GM23248 (cell line): ENCODE measurements at regions not wholly inside any gene's neighbourhood (a gene's known extent, or its start where the extent isn't known, plus 50 kb on each side); places are given as distances from the start of the nearest gene placed in this dataset.

Source experiments
- DNase-seq: peaks from one replicate; pipeline ENCODE4 v3.0.0-alpha.2; 2015
- H2AFZ ChIP-seq: fragments of 200-600 bp; sonication (generic); 2 replicates; pipeline ENCODE4 v1.6.1; 2016; ENCODE audit warnings: antibody characterized with exemption
- H3F3A ChIP-seq: fragments of 200-600 bp; sonication (generic); 2 replicates; pipeline ENCODE4 v1.6.1; 2016; ENCODE audit warnings: mild to moderate bottlenecking, antibody characterized with exemption, mixed run types; ENCODE audit not compliant: insufficient read depth
- H3K27ac ChIP-seq: fragments of 200-600 bp; sonication (generic); 2 replicates; pipeline ENCODE4 v1.5.1; 2016; ENCODE audit warnings: mild to moderate bottlenecking
- H3K27me3 ChIP-seq: fragments of 200-600 bp; sonication (generic); replicated peaks from 2 replicates; pipeline ENCODE4 v1.6.1; 2016; ENCODE audit warnings: mild to moderate bottlenecking; ENCODE audit not compliant: insufficient read depth
- H3K36me3 ChIP-seq: fragments of 200-600 bp; sonication (generic); 2 replicates; pipeline ENCODE4 v1.6.1; 2016; ENCODE audit warnings: low read depth, mild to moderate bottlenecking
- H3K4me1 ChIP-seq: fragments of 200-600 bp; sonication (generic); 2 replicates; pipeline ENCODE4 v1.6.1; 2016; ENCODE audit warnings: mild to moderate bottlenecking; ENCODE audit not compliant: insufficient read depth
- H3K4me2 ChIP-seq: fragments of 200-600 bp; sonication (generic); one replicate; pipeline ENCODE4 v1.6.1; 2016; ENCODE audit warnings: mild to moderate bottlenecking; ENCODE audit not compliant: unreplicated experiment
- H3K4me3 ChIP-seq: fragments of 200-600 bp; sonication (generic); 2 replicates; pipeline ENCODE4 v1.5.1; 2016; ENCODE audit warnings: mild to moderate bottlenecking
- H3K79me2 ChIP-seq: fragments of 200-600 bp; sonication (generic); 2 replicates; pipeline ENCODE4 v1.6.1; 2016; ENCODE audit warnings: mild to moderate bottlenecking; ENCODE audit not compliant: insufficient read depth
- H3K9ac ChIP-seq: fragments of 200-600 bp; sonication (generic); 2 replicates; pipeline ENCODE4 v1.6.1; 2016; ENCODE audit warnings: mild to moderate bottlenecking
- H3K9me2 ChIP-seq: fragments of 200-600 bp; sonication (generic); 2 replicates; pipeline ENCODE4 v1.6.1; 2016; ENCODE audit warnings: mixed run types, mild to moderate bottlenecking, moderate library complexity; ENCODE audit not compliant: insufficient read depth
- H3K9me3 ChIP-seq: fragments of 200-600 bp; sonication (generic); one replicate; pipeline ENCODE4 v1.6.1; 2017; ENCODE audit warnings: low read depth
- H4K20me1 ChIP-seq: fragments of 200-600 bp; sonication (generic); 2 replicates; pipeline ENCODE4 v1.6.0; 2016; ENCODE audit not compliant: insufficient read depth
- EZH2 ChIP-seq: fragments of 200-600 bp; sonication (generic); IDR thresholded peaks from 2 replicates; pipeline ENCODE4 v1.6.1; 2018; ENCODE audit warnings: antibody characterized with exemption, mild to moderate bottlenecking; ENCODE audit not compliant: insufficient read depth, poor library complexity, severe bottlenecking
- EZH2phosphoT487 ChIP-seq: fragments of 200-600 bp; sonication (generic); IDR thresholded peaks from 2 replicates; pipeline ENCODE4 v1.6.1; 2018; ENCODE audit warnings: antibody characterized with exemption, moderate library complexity, mild to moderate bottlenecking, low read depth; ENCODE audit not compliant: insufficient read depth
- WGBS, 2 experiments: methylation state at CpG; one replicate each; pipeline ENCODE4 v1.1.6; 2015 to 2017; ENCODE audit warnings: low lambda C conversion rate in 2 of 2, low coverage in 1 of 2; ENCODE audit errors: missing lambda C conversion rate in 2 of 2; 5-methylcytosine and 5-hydroxymethylcytosine counted together
- in situ Hi-C: fragments of 300-500 bp; cut with MboI; formaldehyde crosslinking; loops from 2 replicates; pipeline ENCODE4 v1.15.0; 2020

DNA sequence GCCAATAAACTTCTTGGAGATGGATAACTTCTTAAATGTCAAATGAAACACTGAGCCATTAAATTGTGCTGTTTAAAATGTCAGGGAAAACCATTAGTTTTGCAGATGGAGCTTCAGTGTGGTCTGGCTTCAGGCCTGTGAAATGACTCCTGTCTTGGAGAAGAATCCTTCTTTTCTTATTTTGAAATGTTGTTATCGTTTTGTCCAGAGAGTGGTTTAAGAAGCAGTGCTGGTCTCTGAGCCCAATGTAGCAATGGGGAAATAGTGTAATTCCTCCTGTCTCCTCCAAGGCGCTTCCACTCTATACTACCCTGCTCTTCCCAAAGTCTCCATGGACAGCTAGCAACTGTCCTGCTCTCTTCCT is 177.6 kb downstream of the REEP3 start:
- Histone ChIP-seq H3K4me1 (peaks cover 48% of the 10 kb centered on the region), H3F3A (peaks cover 35% of the 10 kb centered on the region), H3K27me3 (no peaks in the 10 kb centered on the region), H2AFZ (no peak overlapping the region), H3K79me2 (no peaks in the 10 kb centered on the region), H3K4me2 (peak overlapping the region; percentile 74), H3K9me2 (no peaks in the 10 kb centered on the region), H3K9ac (no peak overlapping the region), H3K4me3 (no peak overlapping the region), H3K36me3 (no peaks in the 10 kb centered on the region), H4K20me1 (no peaks in the 10 kb centered on the region), H3K9me3 (no peaks in the 10 kb centered on the region), H3K27ac (peak overlapping the region; percentile 96; the same call in 1 of the 2 replicates)
- peak; percentile 33 for DNase-seq
- TF ChIP-seq EZH2, result no peak
- TF ChIP-seq EZH2phosphoT487, result no peak
- WGBS, 2 experiments, result 50 to 53% methylated on average over 2 of the region's 2 CpGs
- in situ Hi-C loops, result no loop called here

GRCh38 chr10:63699785-63700613 is 178.8 kb downstream of the REEP3 start:
- Histone ChIP-seq H3F3A (peaks cover 35% of the 10 kb centered on the region), H3K27ac (peak overlapping the region; percentile 96), H3K36me3 (no peaks in the 10 kb centered on the region), H3K9ac (peak overlapping the region; percentile 76), H3K4me1 (peaks cover 48% of the 10 kb centered on the region), H3K27me3 (no peaks in the 10 kb centered on the region), H3K4me3 (peak overlapping the region; percentile 55), H3K79me2 (no peaks in the 10 kb centered on the region), H3K9me3 (no peaks in the 10 kb centered on the region), H3K4me2 (peak overlapping the region; percentile 74), H2AFZ (peak overlapping the region; percentile 59), H4K20me1 (no peaks in the 10 kb centered on the region), H3K9me2 (no peaks in the 10 kb centered on the region)
- peak; percentile 98 for DNase-seq
- no peak for TF ChIP-seq EZH2
- TF ChIP-seq EZH2phosphoT487, result no peak
- in situ Hi-C loops, result no loop called here
- 9% methylated on average over 5 of the region's 5 CpGs for WGBS, 2 experiments

- Histone ChIP-seq H3K36me3 (no peaks in the 10 kb centered on the region), H3K79me2 (no peaks in the 10 kb centered on the region), H3K4me1 (peaks cover 46% of the 10 kb centered on the region), H3K27ac (peak overlapping the region; percentile 96), H3F3A (peaks cover 35% of the 10 kb centered on the region), H3K9ac (peak overlapping the region; percentile 76), H3K9me3 (no peaks in the 10 kb centered on the region), H3K4me3 (peak overlapping the region; percentile 55), H3K4me2 (peak overlapping the region; percentile 74), H3K27me3 (no peaks in the 10 kb centered on the region), H4K20me1 (no peaks in the 10 kb centered on the region), H3K9me2 (no peaks in the 10 kb centered on the region), H2AFZ (peak overlapping the region; percentile 59)
- WGBS, 2 experiments, result 13% methylated on average over 1 of the region's 1 CpG
- in situ Hi-C loops, result no loop called here
- TF ChIP-seq EZH2 (no peak), EZH2phosphoT487 (no peak)
- DNase-seq, result peak; percentile 75
Observed at GRCh38 chr10:63700631-63701156, 179.5 kb downstream of the REEP3 start.

DNA sequence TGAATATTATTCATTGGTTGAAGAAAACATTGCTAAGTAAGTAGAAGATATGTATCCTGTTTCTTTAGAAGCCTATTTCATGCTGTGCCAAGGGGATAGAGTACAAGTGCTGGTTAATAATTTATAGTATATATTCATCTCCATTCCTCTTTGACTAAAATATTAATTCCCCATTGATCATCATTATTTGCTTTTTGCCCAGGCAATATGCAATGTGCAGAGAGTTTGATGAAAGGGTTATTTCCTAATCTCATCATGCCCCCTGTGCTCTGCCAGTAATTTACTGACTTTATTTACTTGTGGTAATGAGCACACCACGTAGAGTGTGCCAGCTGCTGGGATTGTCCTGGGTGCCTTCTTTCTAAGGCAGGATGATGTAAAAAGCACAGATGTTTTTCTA is 180.9 kb downstream of the REEP3 start:
- in situ Hi-C loops, result no loop called here
- WGBS, 2 experiments, result 45 to 48% methylated on average over 1 of the region's 1 CpG
- no peaks in the 10 kb centered on the region for H3K79me2 ChIP-seq
- no peaks in the 10 kb centered on the region for H3K9me2 ChIP-seq
- no peaks in the 10 kb centered on the region for H3K9me3 ChIP-seq
- TF ChIP-seq EZH2phosphoT487 (no peak), EZH2 (no peak)
- H3K36me3 ChIP-seq, result no peaks in the 10 kb centered on the region
- peaks cover 38% of the 10 kb centered on the region for H3K4me1 ChIP-seq
- H4K20me1 ChIP-seq, result no peaks in the 10 kb centered on the region
- no peak overlapping the region for H3K4me3 ChIP-seq
- no peak overlapping the region for H3K4me2 ChIP-seq
- no peak overlapping the region for H2AFZ ChIP-seq
- H3K27ac ChIP-seq, result no peak overlapping the region
- no peak overlapping the region for H3K9ac ChIP-seq
- no peak for DNase-seq
- peaks cover 40% of the 10 kb centered on the region for H3F3A ChIP-seq
- H3K27me3 ChIP-seq, result no peaks in the 10 kb centered on the region
